ENCODE measurements at regions not wholly inside any gene's neighbourhood (a gene's known extent, or its start where the extent isn't known, plus 50 kb on each side); places are given as distances from the start of the nearest gene placed in this dataset.

DNA sequence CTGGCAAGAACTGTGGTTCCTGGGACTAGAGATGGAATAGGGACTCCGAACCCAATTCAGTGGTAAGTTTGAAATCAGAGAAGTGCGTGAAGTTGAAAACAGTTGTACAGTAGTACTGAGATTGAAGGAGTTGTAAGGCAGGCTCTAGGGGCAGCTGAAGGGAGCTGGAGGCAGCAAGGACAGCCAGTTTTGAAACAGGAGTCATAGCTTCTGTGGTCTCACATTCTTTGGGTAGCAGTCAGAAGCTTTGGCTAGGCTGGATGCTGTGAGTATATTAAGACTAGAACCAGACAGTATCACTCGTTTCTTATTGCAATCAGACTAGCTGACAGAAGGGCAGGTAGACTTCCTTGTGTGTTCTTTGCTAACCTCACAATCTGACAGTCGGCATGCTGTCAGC, 64.5 kb upstream of the ADAM23 start:
- no peak for TF ChIP-seq CTCF (optimal IDR thresholded peaks at IDR 0.05 in 1 of 3, IDR thresholded peaks at IDR 0.05 in 1 of 3, conservative IDR thresholded peaks at IDR 0.05 in 1 of 3; ENCODE audit: extremely low read depth in 1 of 3, insufficient read depth in 2 of 3, low read length in 3 of 3)
- TF ChIP-seq EZH2 (IDR thresholded peaks at IDR 0.05; ENCODE audit: low read length) = no peak

All from keratinocyte (primary cell).